ENCODE measurements at regions not wholly inside any gene's neighbourhood (a gene's known extent, or its start where the extent isn't known, plus 50 kb on each side); places are given as distances from the start of the nearest gene placed in this dataset.
"Not testable (repeated sequence)": the region's sequence is repeated elsewhere in the genome, so short reads cannot be mapped to it uniquely, and the experiment has no call there.

DNA sequence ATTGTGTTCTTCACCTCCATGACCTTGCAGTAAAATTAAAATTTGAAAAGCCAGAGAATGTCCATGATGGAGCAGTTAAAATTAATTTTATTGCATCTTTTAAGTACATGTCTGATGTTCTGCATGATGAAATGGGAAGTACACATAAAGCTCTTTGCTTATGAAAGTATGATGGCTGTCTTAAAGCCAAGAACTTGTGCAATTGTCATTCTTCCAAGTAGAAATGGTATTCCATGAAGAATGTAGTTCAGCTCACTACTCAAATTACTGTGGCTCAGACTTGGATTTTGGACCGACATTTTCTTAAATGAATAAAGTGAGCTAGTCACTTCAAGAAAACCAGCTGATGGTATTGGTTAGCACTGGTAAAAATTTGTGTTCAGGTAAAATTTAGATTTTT lies 161.7 kb upstream of the CXCL13 start:
- no peak overlapping the region for H3K4me3 ChIP-seq
- no peaks in the 10 kb centered on the region for H3K9me3 ChIP-seq
- H3K27me3 ChIP-seq: no peaks in the 10 kb centered on the region
- no peak overlapping the region for H3K27ac ChIP-seq
- no peak for DNase-seq (ENCODE audit: low spot score in 2 of 2)
- H3K36me3 ChIP-seq: no peaks in the 10 kb centered on the region
- WGBS: 66% methylated on average over 1 of the region's 1 CpG
- no peak for TF ChIP-seq EP300 (IDR thresholded peaks at IDR 0.05)
- no peaks in the 10 kb centered on the region for H3K4me1 ChIP-seq

DNA sequence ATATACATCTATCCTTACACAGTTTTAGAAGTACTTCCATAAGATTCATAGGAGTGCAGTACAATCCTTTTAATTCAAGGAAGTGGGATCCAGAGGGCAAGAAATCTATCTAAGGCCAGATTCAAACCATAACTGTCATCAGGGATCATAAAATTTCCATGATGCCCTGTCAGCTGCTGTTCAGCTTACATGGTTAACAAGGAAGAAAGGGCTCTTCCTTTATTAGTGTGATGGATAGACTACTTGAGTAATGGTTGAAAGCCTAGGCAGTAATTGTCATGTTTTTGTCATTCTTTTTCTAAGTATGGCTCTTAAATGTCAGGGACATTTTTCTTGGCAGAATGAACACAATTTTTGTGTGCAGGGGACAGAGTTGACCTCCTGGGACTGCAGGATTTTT lies 159.8 kb upstream of the CXCL13 start:
- no peaks in the 10 kb centered on the region for H3K9me3 ChIP-seq
- H3K27me3 ChIP-seq: no peaks in the 10 kb centered on the region
- DNase-seq (ENCODE audit: low spot score in 2 of 2): no peak
- no peaks in the 10 kb centered on the region for H3K4me1 ChIP-seq
- TF ChIP-seq, protein P1, sequence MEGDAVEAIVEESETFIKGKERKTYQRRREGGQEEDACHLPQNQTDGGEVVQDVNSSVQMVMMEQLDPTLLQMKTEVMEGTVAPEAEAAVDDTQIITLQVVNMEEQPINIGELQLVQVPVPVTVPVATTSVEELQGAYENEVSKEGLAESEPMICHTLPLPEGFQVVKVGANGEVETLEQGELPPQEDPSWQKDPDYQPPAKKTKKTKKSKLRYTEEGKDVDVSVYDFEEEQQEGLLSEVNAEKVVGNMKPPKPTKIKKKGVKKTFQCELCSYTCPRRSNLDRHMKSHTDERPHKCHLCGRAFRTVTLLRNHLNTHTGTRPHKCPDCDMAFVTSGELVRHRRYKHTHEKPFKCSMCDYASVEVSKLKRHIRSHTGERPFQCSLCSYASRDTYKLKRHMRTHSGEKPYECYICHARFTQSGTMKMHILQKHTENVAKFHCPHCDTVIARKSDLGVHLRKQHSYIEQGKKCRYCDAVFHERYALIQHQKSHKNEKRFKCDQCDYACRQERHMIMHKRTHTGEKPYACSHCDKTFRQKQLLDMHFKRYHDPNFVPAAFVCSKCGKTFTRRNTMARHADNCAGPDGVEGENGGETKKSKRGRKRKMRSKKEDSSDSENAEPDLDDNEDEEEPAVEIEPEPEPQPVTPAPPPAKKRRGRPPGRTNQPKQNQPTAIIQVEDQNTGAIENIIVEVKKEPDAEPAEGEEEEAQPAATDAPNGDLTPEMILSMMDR (IDR thresholded peaks at IDR 0.05): no peak
- TF ChIP-seq POLR2A (IDR thresholded peaks at IDR 0.05) (no peak), POLR2AphosphoS5 (IDR thresholded peaks at IDR 0.05) (no peak), EP300 (IDR thresholded peaks at IDR 0.05) (no peak)
- no peaks in the 10 kb centered on the region for H3K36me3 ChIP-seq
- no peak overlapping the region for H3K4me3 ChIP-seq
- no peak overlapping the region for H3K27ac ChIP-seq

DNA sequence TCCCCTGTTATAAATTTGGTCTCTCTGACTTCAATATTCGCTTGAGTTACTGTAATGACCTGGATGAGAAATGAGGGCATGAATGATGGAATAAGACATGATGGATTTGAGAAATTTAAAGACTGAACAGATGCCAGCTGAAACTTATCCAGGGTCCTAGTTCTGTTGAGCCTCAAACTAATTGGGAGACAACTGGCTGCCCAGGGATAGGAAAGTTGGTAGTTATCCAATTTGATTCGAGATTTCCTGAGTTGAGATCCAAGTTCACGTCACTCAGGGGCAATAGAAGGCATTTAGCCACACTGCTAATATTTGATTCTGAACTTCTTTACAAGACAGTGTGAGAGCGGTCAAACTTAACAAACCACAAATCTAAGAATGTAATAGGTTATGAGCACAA lies 159.0 kb upstream of the CXCL13 start:
- Histone ChIP-seq H3K4me3 (no peak overlapping the region), H3K27me3 (no peaks in the 10 kb centered on the region), H3K9me3 (no peaks in the 10 kb centered on the region), H3K27ac (no peak overlapping the region), H3K36me3 (no peaks in the 10 kb centered on the region), H3K4me1 (no peaks in the 10 kb centered on the region)
- DNase-seq (ENCODE audit: low spot score in 2 of 2): no peak
- no peak for TF ChIP-seq POLR2A (IDR thresholded peaks at IDR 0.05)
- TF ChIP-seq EP300 (IDR thresholded peaks at IDR 0.05): no peak
- TF ChIP-seq POLR2AphosphoS5 (IDR thresholded peaks at IDR 0.05): no peak
- TF ChIP-seq, protein P1 (IDR thresholded peaks at IDR 0.05): no peak
- 67% methylated on average over 4 of the region's 4 CpGs for WGBS

DNA sequence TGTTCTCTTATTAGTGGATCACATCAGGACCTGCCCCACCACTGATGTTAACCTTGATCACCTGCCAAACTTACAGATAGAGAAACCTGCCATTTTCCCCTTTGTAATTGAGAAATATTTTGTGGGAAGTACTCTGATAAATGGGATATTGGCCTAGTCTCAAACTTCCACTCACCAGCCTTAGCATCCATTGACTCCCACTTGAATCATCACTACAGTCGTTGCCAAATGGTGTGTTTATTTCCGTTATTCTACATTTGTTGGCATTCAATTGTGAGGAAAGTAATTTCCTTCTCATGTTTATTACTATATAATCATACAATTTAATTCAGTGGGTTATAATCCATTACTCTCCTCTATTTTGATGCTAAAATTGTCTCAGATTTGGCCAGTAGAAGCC lies 156.4 kb upstream of the CXCL13 start:
- TF ChIP-seq POLR2AphosphoS5 (IDR thresholded peaks at IDR 0.05) (no peak), EP300 (IDR thresholded peaks at IDR 0.05) (no peak), POLR2A (IDR thresholded peaks at IDR 0.05) (no peak)
- TF ChIP-seq, protein P1 (IDR thresholded peaks at IDR 0.05): no peak
- H3K27me3 ChIP-seq: no peaks in the 10 kb centered on the region
- no peaks in the 10 kb centered on the region for H3K9me3 ChIP-seq
- DNase-seq (ENCODE audit: low spot score in 2 of 2): no peak
- WGBS: 76% methylated on average over 2 of the region's 2 CpGs
- H3K27ac ChIP-seq: no peak overlapping the region
- no peaks in the 10 kb centered on the region for H3K4me1 ChIP-seq
- no peaks in the 10 kb centered on the region for H3K36me3 ChIP-seq
- no peak overlapping the region for H3K4me3 ChIP-seq

DNA sequence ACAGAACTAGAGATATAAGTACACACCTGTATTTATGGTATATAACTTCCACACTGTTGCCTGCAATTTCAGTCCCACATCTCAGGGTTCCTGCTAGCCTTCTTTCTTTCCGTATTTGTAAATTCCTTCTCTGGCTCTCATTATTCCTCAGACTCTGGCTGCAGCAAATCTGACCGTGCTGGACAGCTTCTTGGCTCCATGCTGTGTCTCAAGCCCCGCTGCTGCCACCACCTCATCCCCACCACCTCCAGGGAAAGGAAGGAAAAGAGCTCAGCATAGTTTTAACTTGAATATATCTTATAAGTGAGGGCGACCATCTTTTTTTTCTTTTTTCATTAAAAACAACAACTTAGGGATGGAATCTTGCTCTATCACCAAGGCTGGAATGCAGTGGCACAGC lies 155.6 kb upstream of the CXCL13 start:
- TF ChIP-seq POLR2A (IDR thresholded peaks at IDR 0.05) (no peak), POLR2AphosphoS5 (IDR thresholded peaks at IDR 0.05) (no peak), EP300 (IDR thresholded peaks at IDR 0.05) (no peak)
- TF ChIP-seq, protein P1 (IDR thresholded peaks at IDR 0.05): no peak

DNA sequence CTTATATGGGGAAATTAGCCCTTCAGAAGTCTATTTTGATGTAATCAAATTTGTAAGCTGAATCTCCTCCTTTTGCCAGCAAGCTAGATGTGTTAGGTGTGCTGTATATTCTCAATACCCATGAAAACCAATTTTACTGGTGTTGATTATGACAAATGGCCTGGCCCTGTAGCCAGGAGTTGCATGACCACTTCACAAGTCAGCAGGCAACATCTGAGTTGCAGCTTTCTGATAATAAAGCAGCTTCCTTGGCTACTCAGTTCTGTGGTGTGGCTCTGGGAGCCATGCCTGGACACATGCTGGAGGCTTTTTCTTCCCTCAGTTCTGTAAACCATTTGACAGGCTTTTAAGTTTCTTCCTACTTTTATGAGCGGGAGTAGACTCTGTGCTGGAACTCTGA lies 154.1 kb upstream of the CXCL13 start:
- no peak for TF ChIP-seq EP300 (IDR thresholded peaks at IDR 0.05)
- TF ChIP-seq, protein P1 (IDR thresholded peaks at IDR 0.05): no peak
- TF ChIP-seq POLR2AphosphoS5 (IDR thresholded peaks at IDR 0.05): no peak
- TF ChIP-seq POLR2A (IDR thresholded peaks at IDR 0.05): no peak
- no peak for DNase-seq (ENCODE audit: low spot score in 2 of 2)
- no peak overlapping the region for H3K4me3 ChIP-seq
- H3K27me3 ChIP-seq: no peaks in the 10 kb centered on the region
- H3K36me3 ChIP-seq: no peaks in the 10 kb centered on the region
- H3K4me1 ChIP-seq: no peaks in the 10 kb centered on the region
- H3K9me3 ChIP-seq: no peaks in the 10 kb centered on the region
- no peak overlapping the region for H3K27ac ChIP-seq
- WGBS: 72% methylated on average over 1 of the region's 1 CpG

More for the DNA sequence above, 155.6 kb upstream of the CXCL13 start:
- 77% methylated on average over 4 of the region's 4 CpGs for WGBS
- no peaks in the 10 kb centered on the region for H3K36me3 ChIP-seq
- no peaks in the 10 kb centered on the region for H3K4me1 ChIP-seq
- H3K27ac ChIP-seq: no peak overlapping the region
- no peaks in the 10 kb centered on the region for H3K9me3 ChIP-seq
- DNase-seq (ENCODE audit: low spot score in 2 of 2): no peak
- no peaks in the 10 kb centered on the region for H3K27me3 ChIP-seq
- H3K4me3 ChIP-seq: no peak overlapping the region

DNA sequence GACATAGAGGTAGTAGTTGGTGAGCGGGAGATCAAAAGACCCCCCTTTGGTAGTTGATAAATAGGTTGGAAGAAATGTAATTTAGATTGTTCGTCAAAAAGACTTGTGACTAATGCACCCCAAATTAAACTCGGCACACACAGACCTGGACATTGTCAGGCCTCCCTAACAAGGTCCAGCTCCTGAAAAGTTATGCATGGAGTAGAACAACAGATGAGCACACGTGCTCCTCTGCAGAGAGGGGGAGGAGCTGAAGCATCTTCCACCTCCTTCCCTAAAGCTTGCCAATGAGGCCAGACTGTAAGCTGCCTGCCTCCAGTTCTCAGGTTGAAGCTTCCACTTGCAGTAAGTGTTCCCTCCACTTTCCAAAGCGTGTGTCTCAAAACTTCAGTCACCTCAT lies 153.5 kb upstream of the CXCL13 start:
- 95% methylated on average over 4 of the region's 5 CpGs for WGBS
- not testable (repeated sequence) for H3K4me3 ChIP-seq; H3K9me3 ChIP-seq; H3K4me1 ChIP-seq; H3K36me3 ChIP-seq; H3K27me3 ChIP-seq; H3K27ac ChIP-seq; DNase-seq (ENCODE audit: low spot score in 2 of 2)
